GM18517 (cell line): ENCODE measurements at regions not wholly inside any gene's neighbourhood (a gene's known extent, or its start where the extent isn't known, plus 50 kb on each side); places are given as distances from the start of the nearest gene placed in this dataset.
"Not testable (repeated sequence)": the region's sequence is repeated elsewhere in the genome, so short reads cannot be mapped to it uniquely, and the experiment has no call there.

Source experiments
- ATAC-seq: cut with Tn5 transposase; IDR thresholded peaks from one replicate; pipeline ENCODE4 v1.9.1; 2021; ENCODE audit warnings: mild to moderate bottlenecking, moderate library complexity; ENCODE audit not compliant: unreplicated experiment

DNA sequence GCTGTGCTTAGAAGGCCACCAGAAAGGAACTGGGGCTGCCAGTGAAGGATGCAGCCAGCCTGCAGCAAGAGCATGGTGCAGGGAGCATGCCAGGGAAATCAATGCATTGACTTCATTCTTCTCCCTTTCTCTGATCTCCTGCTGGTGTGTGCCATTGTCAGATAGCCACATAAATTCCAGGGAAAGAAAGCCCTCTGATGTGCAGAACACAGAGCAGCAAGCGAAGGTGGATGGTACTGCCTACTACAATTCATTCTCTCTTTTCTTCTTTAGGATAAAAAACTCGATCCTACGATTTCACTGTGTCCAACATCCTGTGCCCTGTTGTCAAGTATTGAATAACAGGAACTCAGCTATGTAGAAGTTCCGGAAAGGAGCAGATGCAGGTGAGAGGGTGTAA is 446.7 kb upstream of the TMEM132C start:
- no peak for ATAC-seq

DNA sequence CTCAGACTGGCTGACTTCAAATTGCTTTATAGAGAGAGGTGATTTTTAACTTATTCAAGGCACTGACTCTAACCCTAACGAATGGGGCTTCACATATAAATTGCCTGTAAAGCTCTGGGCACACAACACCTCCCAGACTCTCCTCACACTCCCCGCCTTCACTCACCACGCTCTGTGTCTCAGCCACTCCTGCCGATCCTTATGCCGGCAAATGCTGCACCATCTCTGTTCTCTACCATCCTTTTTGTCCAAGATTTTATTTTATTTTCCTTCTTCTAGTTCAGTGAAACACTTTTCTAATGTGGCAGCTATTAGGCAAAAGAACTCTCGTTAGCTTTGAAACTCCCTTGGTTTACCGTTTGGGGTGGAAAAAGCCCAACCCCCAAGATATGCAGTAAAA is 446.1 kb upstream of the TMEM132C start:
- ATAC-seq: no peak

DNA sequence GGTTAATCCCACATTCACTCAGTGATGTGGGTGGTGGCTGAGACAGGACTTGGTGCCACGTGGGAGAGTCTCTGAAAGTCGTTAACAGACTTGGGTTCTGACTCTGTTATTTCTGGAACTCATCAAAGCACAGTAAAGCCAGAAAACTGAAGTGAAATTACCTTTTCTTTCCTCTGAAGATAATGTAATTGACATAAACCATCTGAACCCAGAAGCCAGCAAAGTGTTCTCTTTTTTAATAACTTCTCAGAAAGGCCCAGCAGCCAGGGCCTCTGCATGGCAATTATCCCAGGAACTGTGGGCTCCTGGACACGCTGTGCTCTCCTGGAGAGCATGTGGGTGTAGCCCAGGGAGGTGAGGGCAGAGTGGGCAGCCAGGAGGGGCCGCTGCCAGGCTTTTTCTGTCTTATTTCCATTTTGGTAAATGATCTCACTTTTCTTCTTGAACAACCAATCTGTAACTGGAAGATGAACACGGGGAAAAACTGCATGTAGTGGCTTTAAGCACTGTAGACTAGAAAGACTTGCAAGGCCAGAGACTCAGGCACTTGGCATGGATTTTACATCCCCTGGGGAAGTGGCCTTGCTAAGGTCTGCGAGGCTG is 444.1 kb upstream of the TMEM132C start:
- no peak for ATAC-seq

DNA sequence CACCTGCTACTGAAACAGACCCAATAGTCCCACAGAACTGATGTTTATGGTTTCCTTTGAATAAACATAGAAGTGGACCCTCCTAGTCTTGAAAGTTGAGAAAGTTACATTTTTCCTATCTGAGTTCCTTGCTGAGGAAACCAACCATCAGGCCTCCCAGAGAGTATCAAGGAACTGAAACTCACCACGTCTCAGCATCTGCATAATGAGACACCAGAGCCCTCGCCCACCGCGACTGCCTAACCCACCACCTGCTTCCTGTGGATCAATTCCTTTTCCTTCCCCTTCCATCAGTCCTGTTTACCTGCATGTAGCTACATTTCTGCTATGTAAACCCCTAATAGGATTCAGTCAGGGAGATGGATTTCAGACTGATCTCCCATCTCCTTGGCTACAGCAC is 443.2 kb upstream of the TMEM132C start:
- ATAC-seq: no peak

DNA sequence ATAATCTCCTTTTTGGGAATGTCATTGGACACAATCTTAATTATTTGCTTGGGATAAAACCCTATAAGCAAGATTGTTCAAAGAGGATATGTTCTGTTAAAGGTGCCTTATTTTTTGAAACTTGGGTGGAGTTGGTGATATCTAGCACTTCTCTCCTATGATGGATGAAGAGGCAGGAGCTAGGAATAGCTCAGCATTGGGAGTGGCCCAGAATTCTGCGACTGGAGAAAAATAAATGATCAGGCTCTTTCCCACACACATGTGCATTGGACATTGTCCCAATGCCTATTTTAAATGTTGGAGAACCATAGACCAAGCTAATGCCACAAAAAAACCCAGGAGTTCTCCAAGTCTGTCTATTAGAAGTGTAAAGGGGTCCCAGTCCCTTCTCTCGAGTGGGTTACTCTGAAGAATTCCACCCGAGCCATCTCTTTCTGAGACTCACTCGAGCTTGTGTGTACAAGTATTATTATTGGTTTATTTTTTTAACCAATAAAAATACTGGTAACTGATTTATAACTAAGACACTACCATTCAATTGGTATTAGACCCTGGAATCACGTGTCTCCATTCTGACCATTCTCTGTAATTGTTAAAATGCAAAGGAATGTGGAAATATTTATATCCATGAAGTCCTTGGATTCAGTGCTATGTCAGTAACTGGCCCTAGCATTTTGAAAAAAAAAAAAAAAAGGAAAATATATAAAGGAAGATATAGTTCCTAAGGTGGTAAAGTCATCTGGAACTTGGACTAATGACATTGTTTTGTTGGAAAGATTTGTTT is 437.5 kb upstream of the TMEM132C start:
- ATAC-seq: no peak

DNA sequence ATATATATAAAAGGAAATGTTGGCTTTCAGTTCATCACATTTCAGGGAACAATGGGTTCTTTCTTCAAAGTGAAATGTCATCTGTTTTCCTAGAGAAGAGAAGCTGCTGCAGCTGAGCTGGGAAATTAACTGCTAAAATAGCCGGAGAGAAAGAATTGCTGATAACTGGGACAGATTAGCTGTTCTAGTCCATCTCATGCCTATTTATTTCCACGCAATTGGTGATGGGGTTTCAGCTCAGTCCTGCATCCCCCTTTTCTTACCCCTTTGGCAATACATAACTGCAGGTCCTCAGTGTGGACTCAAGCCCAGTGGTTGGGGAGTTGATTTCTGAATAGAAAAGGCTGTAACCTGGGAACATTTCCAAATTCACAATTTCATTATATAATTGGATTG is 436.9 kb upstream of the TMEM132C start:
- ATAC-seq: no peak

DNA sequence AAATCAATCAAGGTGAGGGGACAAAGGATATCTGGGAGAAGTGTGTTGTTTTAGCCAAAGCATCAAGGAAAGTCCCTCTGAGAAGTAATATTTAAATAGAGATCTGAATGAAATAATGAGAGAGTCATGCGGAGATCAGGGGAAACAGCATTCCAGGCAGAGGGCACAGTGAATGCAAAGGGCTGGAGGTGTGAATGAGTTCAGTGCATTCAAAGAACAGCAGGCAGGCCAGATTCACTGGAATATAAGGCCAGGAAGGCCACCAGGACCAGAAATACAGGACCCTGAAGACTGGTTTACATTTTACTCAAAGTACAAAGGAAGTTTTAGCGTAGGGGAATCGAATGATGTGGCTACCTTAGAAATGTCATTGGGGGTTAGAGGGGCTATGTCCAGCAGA is 436.2 kb upstream of the TMEM132C start:
- no peak for ATAC-seq

DNA sequence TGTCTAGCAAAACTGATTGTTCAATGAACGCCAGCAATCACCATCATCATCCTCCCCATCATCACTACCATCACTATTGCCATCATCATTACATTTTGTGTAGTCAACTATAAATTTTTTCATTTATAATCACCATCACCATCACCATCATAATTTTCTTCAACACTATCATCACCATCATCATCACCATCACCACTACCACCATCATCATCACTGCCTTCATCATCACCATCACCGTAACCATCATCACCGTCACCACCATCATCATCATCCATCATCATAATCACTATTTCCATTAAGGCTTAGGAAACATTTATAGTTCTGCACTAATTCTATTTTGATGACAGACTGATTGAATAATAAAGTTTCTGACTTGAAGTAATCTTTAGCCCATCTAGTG is 434.8 kb upstream of the TMEM132C start:
- no peak for ATAC-seq

DNA sequence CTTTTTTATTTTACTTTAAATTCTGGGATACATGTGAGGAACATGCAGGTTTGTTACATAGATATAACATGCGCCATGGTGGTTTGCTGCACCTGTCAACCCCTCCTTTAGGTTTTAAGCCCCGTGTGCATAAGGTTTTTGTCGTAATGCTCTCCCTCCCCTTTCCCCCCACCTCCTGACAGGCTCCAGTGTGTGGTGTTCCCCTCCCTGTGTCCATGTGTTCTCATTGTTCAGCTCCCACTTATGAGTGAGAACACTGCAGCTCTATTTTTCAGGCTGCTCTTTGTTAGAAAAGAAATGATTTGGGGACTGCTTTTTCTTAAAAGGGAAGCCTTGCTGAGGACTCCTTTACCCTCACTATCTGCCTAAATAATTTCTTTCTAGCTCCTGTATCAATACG is 430.2 kb upstream of the TMEM132C start:
- ATAC-seq: not testable (repeated sequence)

DNA sequence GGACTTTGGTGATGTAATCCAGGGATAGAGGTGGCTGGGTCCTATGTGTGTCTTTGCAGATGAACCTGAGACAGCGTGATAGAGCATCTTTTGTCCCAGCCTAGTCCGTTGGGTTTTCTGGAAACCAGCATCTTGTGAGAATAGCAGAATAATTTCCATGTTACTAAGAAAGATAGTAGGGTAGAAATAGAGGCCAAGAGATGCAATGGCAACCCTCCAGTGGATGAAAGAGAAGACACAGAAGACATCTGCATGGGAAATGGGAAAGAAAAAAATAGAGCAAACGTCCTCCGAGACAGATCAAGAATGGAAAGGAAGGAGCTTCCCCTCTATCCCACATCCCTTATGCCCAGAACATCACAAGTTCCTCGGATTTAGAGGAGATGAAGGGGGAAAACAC is 409.3 kb upstream of the TMEM132C start:
- ATAC-seq: no peak

DNA sequence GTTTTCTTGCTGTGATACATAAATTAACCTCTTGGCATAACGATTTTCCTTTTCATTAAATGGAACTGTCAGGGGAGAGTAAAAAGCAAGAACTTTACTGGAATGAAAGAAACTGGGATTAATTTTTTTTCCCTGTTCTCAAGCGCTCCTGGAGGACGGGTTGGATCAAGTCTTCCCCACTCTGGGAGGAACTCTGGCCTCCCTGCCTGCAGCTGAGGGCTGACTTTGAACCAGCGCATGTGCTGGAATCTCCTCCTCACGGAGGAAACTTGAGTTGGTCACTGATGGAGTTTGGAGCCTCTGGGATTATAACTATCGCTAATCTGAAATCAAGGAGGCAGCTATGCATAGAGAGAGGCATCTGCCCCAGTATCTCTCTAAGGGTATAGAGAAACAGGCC is 406.4 kb upstream of the TMEM132C start:
- no peak for ATAC-seq

DNA sequence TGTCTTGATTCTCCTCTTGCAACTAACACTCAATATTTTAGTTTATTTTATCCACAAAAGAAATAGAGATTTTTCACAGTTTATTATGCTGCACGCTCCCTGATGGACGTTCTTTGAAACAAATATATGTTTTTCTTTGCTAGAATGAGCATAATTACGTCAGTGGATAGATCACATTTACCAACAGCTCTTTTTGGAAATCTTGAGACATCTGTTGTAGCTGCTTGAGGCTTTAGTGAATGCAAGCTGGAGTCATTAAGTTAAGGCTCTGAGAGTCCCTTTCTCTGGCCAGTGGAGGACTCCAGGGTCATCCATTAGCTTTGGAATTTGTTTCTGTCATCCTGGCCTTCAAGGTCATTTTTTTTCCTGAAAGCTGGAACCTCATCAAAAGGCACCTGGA is 405.6 kb upstream of the TMEM132C start:
- ATAC-seq: no peak

DNA sequence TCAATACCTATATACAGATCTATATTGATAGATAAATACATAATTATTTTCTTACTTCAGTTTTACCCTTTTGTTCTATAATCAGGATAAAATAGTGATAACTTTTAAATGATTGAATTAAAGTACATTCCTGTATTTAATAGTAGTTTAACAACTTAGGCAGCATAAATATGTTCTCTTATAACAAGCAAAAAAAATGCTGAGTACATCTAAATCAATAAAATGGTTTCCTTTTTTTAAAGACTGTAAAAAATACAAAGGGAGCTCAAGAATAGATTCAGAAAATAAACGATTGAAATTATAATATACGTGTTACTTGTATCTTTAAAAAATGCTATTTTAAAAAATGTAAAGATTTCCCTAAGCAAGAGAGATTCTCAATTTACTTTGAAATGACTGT is 393.7 kb upstream of the TMEM132C start:
- ATAC-seq: no peak

DNA sequence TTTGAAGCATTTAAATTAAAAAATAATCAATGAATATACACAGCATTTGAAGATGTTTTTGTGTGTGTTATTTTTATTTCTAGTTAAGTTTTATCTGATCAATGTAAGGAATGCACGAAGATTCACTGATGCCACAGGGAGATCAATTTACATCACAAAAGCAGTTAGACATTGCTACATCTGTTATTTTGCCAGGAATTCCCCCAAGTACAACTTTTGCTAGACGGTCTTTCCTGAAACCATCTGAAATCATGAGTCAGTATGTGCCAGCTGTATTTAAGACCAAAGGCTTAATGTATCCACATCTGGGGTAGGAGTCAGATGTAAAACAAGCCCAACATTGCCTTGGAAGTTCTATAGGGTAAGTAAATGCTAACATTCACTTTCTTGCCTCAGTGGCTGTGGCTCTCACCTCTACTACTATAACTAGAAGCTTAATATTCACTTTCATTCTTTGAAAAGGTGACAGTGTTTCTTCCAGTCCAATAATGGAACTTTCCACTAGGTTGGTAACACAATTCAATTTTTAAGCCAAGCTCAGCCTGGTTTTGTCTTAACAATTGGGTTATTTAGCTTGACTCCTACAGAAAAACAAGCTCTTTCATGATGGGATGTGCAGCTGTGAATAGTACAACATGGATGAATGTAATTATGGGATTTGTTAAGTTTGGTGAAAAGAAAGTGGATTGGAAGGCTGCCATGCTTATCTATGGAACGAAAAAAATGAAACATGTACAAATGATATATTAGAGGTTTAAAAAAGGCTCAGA is 385.4 kb upstream of the TMEM132C start:
- ATAC-seq: no peak

DNA sequence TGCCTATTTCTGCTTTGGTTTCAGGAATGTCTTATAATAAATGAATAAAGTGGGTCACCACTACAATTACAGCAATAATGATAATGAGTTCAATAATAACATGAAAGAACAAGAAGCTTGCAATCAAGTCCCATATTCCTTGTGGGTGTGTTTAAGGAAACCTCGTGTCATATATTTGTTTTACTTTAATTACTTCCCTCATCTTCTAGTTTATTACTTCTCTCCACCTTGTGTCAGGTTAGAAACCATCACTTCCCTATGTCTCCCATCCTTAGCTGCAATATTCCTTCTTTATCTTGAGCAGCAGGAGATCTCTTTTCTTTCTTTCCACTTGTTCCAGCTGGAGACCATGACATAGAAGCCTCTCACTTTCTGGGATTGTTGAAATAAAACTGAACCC is 384.0 kb upstream of the TMEM132C start:
- ATAC-seq: no peak

DNA sequence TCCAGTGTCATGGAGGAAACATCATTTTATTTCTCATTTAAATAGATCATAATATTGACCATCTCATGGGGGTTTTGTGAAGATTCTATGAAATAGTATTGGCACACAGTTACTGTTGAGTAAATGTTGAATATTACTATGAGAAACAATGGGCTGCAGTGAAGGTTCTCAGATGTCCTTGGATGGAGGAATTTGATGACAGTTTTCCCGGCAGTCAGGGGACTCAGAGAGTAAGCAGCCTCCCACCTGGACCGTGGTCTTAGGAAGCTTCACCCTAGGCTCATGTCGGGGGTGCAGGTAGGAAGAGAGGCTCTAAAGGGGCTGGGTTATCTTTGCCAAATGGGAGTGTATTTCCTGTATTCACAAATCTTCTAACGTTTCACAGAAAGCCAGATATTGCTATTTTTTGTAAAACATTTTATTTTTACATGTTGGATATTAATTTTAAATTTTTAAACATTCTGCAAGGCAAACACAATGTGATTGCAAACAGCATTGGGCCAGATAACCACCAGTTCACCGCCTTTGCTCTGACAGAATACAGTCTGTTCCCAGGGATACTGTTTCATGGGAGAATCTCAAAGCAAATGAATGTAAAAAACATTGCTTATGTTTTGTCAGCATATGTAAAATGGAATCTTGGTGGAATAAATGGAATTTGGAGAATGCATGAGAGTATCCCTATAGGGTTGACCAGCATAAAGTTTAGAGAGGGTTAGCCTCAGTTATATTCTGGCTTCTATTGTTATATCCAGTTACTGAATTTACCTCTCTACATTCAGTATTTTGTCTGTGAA is 380.8 kb upstream of the TMEM132C start:
- no peak for ATAC-seq

DNA sequence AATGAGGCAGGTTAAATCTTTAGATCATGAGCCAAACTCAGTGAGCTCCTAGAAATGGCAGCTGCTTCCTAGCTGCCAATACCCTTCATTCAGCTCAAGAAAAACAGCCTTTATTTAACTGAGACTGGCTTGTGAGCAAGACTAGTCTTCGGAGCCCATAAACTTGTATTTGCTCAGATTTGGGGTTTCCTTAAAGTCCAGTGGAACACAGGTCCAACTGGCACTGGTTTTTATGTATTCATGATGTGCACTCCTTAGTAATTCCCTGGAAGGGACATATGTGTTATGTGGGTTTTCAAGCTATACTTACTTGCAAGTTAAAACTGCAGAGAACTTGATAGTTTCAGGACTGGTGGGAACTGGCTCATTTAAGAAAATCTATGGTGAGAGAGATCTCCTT is 380.1 kb upstream of the TMEM132C start:
- no peak for ATAC-seq

DNA sequence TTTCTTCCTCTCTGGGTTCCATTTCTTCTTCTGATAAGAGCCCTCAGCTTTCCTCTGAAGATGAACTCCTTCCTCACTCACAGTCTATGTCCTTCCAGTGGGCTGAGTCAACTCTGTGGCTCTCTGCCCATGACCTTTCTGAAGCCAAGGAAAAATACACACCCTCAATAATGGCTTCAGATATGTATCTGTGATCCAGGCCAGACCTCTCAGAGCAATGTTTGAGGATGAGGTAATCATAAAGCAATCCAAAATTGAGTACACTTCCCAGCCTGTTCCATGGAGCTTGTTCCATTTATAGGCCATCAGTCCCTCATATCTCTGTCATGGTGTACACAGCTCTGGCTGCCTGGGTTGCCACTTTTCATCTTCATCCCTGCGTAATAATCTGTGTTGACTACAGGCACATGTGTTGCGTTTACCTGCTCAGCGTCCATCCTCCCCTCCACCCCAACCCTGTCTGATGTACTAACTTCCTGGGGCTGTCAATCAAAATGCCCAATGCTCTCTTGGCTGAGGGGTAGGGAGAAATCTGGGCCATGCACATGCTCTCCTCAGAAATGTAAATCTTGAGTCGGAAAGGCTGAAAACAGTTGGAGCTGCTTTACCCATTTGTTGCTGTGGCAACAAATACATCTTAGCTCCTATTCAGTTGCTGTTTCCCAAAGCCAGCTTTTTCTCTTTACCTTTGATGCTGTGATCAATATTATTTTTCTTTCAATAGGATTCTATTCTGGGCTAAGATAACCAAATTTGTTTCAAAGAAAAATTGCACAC is 377.8 kb upstream of the TMEM132C start:
- no peak for ATAC-seq

DNA sequence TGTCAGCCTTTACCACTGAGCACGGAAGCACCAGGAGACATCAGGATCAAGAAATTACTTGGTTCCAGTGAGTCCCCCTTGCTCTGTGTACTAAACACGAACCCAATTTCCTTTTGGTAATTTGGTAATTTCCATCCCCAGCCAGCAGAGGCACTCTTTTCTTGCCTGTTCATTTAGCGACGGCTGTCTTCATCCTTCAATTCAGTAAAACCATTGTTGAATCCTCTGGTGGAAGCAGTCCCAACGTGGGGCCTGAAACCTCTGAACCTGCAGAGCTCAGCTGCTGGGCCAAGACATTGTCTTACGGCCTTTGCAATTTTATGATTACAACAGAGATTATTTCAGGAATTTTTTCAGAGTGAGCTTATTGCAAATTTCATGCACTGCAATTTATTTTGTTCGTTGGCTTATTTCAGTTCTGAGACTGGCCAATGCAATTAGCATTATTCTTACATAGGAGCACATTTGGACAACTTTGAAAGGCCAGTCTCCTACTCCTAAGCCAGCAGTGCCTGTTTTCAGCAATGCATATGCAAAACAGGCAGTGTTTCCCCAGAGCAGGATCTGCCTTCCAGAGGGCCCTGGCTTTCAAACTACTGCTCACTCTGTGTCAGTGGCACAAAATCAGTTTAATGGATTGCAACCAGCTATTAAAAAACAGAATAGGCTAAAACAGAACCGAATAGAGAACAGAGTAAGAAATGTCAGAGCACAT is 372.9 kb upstream of the TMEM132C start:
- ATAC-seq: no peak

DNA sequence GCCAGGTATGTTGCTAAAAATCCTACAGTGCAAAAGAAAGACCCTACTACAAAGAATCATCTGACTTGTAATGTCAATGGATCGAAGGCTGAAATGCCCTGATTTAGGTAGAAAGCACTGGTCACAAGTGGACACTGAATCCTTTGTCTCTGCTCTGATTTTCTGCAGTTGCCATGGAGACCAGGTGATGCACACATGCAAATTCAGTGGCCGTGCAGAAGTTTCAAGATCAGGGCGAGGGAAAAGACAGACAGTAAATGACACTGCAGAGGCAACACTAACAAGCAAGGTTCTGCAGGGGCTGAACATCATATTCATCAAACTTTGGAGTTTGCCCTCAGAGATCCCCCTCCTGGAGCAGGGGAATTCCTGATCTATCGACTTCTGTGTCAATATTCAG is 370.3 kb upstream of the TMEM132C start:
- ATAC-seq: no peak
